ENCODE measurements at regions not wholly inside any gene's neighbourhood (a gene's known extent, or its start where the extent isn't known, plus 50 kb on each side); places are given as distances from the start of the nearest gene placed in this dataset.

DNA sequence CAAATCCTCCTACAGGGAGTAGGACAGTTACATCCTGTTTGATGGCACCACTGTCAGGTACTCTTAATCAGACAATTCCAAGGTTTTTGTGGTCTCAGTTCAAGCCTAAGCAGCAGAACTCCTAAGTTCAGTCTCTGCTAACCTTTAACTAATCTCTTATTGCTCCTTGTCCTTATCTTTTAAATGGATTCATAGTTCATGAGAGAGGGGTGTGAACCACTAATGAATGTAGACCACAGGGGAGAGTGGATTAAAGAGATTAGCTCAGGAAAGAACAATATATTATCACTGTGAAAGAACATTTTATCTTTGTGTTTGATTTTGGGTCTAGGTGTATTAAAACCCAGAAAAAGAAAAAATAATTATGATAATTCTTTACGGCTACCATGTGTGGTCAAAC lies 168.9 kb downstream of the DCK start:
- no peak for DNase-seq

DNA sequence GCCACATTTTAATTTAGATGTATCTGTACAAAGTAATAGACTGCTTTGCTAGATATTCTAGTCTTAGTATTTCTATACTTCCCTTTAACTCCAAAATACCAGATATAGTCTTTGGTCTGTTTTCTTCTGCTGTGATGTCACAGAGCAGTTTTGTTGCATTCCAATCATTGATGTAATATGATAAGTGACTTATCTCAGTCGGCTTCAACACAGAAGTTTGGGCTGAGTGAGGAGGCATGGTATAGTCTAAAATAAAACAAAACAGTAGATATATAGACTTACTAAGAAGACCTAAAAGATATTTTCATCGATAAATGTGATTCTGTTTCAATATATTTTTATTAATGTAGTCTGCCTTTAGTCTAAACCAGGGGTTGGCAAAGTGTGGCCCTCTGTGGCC lies 169.9 kb downstream of the DCK start:
- DNase-seq: no peak

DNA sequence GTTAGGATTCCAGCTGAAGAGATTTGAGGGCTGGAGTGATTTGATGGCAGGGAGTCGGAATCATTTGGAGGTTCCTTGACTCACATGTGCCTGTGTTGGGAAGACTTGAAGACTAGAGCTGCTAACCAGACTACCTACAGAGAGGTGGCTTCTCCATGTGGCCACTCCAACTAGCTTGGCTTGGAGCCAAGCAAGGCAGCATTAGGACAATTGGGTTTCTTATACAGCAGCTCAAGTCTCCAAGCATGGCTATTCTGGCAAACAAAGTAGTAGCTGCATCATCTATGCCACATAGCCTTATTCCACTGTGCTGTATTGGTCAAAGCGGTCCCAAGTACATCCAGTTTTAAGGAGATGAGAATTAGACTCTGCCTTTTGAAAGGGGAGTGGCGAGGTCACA lies 171.7 kb upstream of the SLC4A4 start:
- no peak for DNase-seq

DNA sequence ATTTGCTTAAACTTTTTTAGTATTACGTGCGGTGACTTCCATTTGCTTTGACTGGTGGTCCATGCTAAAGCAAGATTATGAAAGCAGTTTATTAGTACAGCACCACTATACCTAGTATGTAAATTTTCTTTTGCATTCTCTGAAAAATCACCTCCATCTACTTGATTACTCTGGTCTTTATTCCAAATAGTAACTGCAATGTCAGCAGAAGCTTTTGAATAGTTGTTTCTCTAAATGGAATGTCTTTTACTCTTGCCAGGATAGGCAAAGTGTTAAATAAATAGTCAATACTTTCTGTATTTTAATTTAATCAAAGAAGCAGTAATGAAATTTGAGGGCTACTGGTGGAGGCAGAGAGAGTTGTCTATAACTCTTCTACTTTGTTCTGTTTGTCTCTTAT lies 167.2 kb upstream of the SLC4A4 start:
- DNase-seq: no peak

DNA sequence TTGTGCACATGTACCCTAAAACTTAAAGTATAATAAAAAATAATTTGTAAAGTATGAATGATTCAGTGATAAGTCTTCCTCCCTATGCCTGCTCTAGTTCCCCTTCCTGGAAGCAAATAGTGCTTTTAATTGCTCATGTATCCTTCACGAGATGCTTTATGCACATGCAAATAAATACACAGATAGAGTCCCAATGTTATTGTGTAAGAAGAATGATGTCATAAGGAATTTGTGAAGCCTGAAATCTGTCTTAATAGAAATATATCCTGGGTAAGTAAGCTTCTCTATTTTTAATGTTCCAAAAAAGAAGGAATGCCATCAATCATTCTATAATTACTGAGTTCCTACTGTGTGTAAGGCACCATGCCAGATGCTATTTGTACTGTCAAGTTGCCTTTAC lies 157.5 kb upstream of the SLC4A4 start:
- DNase-seq: no peak

DNA sequence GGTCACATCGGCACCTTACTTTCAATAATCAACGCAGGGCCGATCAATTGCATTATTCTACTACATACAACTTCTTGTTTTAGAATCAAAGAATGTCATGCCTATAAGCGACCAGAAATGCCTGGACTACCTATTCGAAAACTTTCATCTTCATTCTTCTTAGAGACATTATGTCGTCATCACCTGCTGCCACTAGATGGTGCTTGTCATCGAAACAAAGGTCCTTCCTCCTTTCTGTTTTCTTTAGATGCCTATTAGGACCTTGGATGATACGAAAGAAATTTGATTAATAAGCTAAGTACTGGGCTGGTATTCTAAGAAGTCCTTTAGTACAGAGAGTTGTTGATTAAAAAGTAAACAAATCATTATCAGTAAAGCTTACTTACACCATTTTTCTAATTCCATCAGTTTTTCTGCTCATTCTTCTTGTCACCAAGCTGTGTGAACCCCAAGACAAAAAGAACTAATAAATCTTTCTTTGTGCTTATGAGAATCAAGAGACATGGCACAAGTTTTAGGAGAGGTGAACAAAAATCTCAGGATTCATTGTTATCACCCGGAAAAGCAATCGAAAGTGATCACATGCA lies 154.5 kb upstream of the SLC4A4 start:
- DNase-seq: peak; percentile 7

DNA sequence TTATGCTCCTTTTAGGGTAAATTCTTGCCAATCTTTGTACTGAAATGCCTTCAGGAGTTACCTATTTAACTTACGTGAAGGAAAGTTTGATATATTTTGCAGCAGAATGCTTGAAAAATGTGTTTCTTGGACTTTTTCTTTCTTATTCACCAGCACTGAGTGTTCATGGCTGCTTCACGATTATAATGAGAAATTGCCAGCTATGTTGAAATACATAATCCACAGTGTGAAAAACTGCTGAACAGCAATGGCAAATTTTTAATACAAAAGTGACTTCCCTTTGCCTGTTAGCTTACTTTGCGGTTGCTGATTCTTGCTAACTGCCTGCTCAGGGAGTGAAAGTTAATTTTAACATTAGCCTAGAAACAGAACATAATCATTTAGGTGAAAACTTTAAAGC lies 153.8 kb upstream of the SLC4A4 start:
- DNase-seq: no peak

DNA sequence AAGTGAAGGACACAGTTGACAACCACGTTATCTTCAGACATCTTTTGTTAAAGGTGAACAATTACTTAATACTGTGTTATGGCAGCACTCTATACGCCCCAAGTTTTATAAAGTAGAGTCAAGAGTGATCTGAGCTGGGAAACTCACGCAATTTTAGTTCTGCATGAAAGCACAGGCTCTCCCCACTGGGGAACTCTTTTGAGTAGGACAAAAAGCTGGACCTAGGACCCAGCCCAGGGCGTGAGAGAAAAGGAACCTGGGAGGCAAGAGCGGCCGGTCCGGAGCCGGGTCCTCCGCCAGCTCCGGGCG lies 152.6 kb upstream of the SLC4A4 start:
- DNase-seq: no peak

DNA sequence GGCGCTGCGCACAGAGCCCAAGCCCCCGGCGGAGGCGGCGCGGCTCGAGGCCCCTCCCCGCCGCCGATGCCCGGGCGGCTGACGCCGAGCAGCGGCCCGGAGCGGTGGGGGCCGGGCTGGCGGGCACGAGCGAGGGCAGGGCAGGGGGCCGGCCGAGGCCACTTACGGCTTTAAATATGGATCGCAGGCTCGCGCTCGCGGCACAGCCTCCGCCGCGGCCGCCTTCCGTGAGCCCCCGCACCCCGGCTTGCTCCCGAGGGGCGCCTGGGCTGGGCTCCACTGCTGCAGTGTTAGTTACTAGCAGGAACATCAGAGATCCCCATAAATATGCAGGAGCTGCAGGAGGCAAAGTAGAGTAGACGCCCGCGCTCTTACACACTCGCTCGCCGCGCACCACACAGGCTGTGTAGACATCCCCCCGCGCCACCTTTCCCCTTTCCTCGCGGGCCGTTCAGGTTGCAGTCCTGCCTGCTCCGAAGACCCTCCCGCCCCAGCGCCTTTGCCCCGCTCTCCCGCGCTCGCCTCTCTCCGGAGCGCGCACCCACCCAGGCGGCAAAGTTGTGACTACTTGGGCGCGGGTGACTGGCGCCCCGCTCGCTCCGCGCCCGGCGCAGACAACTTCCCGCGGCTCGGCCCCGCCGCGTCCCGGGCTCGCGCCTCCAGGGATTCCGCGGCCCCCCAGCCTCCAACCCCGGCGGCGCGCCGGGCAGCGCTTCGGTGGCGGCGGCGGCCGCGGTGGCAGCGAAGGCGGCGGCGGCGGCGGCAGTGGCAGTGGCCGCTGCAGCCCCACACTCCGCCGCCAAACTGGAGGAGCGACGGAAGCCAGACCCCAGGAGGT lies 152.0 kb upstream of the SLC4A4 start:
- DNase-seq: peak; percentile 17

DNA sequence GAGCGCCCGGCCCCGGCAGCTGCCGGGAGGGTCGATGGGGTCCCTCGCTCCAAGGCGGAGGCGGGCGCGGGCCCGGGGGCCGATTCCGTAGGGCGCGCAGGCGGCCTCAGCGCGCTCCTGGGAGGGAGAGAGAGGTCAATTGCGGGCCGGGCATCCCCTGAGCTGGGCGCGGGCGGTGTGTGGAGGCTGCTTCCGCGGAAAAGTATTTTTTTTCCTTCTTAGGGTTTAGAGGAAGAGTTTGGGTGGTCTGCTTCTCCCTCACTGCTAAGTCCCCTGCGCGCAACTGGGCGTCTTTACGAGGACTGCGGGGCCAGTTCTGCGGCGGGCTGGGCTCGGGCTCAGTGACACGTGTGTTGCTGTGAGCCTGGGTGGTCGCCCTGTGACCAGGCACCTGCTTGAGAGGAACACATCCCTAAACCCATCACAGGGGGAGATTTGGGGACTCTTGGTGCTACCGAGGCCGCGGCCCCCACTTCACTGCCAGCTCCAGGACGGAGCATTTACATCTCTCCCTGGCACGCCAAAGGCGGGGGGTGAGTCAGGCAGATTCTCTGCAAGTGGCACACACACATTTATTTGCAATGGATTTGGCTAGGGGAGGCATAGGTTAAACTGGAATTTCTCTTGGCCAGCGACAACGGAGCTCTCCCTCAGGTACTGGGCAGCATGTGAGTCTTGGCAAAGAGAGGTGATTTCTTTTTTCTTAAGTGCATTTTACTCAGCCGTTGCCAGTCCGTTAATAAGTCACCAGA lies 151.2 kb upstream of the SLC4A4 start:
- DNase-seq: no peak

DNA sequence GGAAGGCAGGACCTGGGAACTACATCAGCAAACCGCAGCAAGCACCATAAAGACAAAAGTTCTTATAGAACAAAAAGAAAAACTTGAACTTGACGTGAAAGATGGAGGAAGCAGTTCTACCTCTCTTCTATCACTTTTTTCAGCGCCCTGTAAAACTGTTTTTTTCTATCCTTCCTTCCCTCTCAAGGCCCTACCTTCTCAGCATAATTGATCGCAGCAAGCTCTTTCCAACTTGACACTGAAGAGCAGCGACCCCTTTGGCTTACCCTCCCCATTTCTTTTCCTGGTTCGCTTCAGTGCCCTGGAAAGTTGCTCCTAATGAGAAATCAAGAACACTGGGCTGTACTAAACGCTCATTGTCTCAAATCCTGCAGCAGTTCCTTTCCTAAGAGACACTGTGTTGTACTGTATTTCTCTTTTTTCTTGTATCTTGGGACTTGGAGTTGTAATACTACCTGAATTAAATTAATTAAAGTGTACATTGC lies 150.6 kb upstream of the SLC4A4 start:
- no peak for DNase-seq

DNA sequence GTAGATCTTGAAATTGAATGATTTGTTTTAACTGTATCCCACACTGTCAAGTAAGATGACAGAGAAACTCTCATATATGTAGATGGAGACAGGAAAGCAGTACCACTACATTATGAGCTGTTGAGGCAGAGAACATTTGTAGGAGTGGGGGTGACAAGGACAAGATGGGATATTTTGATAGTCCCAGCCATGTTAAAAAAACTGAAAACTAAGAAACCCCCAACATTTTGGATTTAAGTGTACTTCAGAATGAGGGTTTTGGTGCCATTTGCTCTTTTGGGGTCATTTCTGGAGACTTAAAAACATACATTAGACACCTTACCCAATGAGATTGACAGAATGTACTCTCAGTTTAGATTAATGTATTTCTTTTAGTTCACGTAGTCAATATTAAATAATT lies 149.9 kb upstream of the SLC4A4 start:
- no peak for DNase-seq

DNA sequence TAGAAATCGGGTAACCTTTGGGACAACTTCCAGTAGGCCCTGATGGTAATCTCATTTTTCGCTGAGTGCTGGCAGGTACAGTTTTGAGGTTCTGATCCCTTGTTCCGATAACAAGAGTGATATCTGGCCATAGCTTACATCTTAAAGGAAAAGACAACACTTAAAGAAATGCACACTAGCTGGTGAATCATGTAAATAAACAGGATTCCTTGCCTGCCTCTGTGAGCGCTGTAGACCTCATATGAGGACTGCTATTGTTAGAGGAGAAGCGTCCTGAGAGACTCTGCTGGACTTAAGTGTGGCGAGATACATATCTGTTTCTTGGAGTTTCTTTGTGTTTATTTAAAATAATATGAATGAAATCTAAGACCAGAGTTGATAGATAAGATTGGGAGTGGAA lies 149.3 kb upstream of the SLC4A4 start:
- DNase-seq: no peak

DNA sequence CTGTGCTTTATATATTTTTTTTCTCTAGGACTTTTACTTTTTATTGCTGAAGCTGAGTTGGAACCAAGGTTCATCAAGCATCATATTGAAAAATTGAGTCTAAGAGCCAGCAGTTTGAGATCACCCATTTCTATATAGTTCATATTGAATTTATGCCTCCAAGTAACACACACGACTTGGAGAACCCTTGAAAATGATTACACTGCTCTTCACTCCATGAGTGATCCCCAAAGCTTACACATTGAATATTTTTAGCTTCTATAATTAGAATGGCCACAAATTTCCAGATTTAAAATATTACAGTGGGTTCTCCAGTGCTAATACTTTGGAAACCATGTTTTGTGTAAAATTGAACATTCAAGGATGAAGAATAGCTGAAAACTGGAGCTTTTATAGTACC lies 144.4 kb upstream of the SLC4A4 start:
- DNase-seq: no peak

DNA sequence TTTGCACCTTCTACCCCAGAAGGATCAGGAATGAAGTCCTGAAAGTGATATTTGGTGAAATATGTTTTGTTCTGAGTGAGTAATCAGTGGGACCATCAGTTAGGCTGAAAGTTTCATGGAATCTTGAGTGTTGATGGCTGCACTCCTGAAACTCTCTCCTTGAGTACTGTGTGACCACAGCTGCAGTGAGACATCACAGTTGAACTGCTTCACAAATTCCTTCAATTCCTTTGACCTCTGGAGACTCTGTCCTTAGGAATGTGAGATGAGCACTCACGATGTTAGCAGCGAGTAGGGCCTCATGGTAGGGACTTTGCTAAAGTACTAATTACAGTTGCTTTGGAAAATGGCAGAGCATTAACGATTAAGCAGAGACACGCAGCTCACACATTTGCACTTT lies 142.9 kb upstream of the SLC4A4 start:
- DNase-seq: no peak

DNA sequence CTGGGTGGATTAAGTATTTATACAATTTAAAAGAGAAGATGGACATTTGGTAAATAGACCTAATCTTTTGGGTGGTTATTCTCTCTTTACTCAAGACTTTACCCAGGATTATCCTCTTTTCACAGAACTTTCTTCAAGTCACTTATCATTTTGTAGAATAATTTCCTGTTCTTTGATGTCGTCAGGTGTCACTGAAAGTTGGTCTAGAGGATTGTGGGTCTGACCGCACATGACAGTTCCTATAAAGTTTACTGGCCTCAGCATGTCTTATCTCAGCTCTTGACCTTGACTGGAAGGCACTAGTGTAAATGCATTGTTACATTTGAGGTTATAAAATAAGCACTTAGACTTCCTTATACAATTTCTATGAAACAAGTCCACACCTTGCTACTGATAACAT lies 139.9 kb upstream of the SLC4A4 start:
- no peak for DNase-seq

DNA sequence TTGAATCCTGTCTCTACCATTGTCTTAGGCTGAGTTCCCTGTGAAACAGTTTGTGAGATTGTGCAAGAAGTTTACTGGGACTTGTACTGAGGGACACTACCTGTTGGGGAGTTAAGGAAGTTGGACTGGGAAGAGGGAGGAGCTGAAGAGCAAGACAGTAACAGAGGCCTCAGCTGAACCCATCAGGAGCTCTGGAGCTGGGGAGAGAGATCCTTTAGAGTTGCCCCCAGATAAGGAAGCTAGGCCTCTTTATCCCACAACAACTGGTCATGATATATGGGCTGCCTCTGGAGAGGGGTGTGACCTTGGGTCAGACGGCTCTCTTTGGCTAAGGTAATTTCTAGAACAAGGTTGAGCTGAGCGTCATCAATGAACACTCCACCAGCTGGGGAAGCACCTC lies 137.8 kb upstream of the SLC4A4 start:
- DNase-seq: no peak

DNA sequence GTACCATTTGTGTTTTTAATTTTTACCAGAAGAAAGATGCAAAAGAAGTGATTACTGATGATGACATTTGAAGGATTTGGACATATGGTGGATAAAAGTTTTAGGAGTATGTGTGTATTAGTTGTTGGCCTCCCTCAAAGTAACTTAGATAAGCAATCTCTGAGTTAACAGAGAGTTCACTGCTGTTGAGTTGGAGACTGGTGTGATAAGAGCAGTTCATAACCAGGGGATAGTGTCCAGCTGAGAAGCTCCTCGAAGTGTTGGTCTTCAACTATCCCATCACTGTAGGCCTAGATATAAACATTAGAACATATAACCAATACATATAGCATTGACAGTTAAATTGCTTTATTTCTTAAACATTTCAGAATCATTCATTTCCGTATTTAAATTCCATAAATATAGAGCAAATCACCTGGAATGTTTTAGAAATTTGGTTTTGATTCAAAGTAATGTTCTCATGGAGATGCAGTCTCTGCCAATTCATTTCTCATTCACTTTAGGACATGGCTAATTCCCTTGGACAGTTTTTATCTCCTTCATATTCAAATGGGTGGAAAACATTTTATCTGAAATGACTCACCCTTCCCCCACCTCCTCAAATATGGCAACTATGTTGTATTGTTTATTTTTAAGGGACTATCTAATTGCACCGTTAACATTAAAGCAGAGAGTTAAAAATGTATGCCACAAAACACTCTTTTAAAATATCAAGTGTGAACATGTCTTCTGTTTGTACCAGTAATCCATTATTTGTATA lies 136.8 kb upstream of the SLC4A4 start:
- no peak for DNase-seq

DNA sequence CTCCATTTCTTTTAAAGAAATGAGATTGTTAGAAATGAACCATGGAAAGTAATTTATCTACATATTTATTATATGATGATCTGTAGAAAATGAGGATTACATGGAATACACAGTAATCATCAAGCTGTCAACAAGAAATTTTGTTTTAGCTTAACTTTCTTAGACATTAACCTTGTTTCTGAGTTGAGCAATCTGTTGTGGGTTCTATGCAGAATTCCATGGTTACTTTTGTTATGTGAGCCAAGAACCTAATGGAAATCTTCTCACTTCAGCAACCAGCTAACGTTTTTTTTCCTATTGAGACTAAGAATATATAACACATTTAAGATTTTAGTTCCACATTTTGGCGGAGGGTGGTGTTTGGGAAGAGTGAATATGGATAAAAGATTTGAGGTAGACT lies 136.1 kb upstream of the SLC4A4 start:
- no peak for DNase-seq

DNA sequence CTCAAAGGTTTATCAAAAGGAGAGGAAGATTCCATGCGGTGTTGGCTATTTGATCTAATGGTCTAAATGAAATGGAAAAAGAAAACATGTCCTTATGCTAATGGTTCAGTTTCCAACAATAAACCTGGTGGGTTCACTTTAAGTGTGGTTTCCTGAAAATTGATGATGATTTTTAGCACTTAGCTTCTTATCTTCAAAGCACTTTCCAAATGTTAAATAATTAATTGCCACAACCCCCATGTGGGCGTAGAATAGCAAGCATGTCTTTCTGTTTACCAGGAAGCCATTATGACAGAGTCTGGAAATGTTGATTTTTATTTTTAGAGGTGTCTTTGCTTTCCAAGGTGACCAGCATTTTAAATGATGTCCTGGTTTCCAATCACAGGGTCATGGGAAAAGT lies 134.8 kb upstream of the SLC4A4 start:
- no peak for DNase-seq

DNA sequence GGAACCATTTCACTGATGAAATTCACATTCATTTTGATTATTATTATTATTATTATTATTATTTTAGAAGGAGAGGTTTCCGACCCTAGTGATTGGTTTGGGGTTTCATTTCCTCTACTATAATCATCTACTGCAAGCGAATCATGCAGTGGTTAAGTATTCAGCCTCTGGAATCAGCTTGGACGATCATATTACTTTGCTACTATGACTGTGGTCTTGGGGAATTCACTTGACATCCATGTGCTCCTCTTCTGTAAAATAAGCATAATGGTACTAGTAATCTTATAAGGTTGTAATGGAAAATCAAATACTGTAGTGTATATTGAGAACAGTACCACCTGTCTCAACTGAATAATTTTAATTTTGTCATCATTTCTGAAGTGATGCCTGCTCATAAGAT lies 132.1 kb upstream of the SLC4A4 start:
- DNase-seq: no peak

DNA sequence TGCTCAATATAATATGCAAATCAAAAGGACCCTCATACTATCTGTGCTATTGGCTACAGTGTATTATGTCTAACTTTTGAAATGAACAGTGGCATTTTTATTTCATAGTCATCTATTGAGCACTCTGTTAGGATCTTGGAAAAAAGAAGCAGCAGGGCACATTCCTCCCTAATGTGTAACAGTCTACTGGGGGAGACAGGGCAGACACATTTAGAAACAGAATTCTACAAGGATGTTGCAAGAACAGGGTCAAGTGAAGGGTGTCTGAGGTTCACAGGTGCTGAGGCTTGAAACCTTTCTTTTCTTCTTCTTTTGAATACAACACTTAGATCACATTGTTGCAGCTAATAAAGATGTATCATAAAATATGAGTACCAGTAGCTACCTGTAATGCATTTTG lies 129.7 kb upstream of the SLC4A4 start:
- no peak for DNase-seq

DNA sequence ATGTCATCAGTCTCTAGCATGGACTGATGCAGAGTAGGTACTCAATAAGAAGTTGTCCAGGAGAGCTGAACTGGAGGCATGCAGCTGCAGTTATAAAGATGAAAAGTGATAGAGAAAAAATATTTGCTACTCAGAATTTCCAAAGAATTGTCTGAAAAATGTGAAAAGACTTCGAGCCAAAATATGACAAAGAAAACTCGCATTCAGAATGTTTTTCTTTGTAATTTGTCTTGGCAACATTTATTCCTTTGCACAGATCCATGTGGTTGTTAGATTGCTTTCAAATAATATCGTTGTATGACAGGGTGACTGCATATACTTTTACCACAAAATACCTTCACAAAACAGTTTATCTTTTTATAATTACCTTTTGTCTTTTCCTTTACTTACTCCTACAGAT lies 128.0 kb upstream of the SLC4A4 start:
- DNase-seq: no peak

DNA sequence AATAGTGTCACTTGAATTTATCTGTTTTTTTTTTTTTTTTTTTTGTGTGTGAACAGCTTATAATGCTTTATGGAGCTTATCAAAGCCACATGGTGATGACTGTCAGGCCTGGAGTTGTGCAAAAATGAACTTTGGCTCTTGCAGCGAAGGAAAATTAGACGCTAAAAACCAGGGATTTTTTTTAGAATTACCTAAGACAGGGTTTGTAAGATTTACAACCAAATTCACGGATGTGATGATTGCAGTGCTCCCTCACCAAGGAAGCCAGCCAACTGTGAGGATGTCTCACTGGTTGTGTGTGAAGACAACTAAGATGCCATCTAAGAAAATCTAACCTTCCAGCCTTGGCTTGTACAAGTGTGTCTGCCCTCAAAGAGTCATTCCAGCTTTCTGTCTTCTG lies 127.1 kb upstream of the SLC4A4 start:
- DNase-seq: no peak
